SK-N-MC (cell line): ENCODE measurements at regions not wholly inside any gene's neighbourhood (a gene's known extent, or its start where the extent isn't known, plus 50 kb on each side); places are given as distances from the start of the nearest gene placed in this dataset.

Experiments
- EZH2 ChIP-seq: fragments of 200-600 bp; sonication (generic); IDR thresholded peaks from one replicate; pipeline ENCODE4 v1.6.1; 2017; ENCODE audit warnings: antibody characterized with exemption
- POLR2AphosphoS5 ChIP-seq: IDR thresholded peaks from 2 replicates; pipeline ENCODE4 v1.6.1; 2012; ENCODE audit warnings: mild to moderate bottlenecking, low read depth, low read length, borderline replicate concordance

DNA sequence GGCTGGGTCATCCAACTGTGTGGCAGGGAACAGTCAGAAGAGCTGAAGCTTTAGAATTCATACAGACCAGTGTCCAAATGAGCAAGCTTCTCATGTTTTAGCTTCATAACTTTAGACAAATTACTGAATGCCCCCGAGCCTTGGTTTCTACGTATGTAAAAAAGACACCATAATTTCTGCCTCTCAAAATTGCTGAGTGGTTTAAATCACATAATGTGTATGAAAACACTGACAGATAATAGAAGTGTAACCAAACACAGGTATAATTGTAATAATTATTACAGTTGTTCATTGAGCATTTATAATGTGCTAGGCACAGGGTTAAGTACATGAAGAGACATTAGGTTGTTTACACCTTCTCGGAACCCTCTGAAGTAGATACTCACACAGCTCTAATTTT lies 207.2 kb downstream of the IGSF11 start:
- TF ChIP-seq POLR2AphosphoS5 = no peak
- TF ChIP-seq EZH2 = no peak
